ENCODE measurements at regions not wholly inside any gene's neighbourhood (a gene's known extent, or its start where the extent isn't known, plus 50 kb on each side); places are given as distances from the start of the nearest gene placed in this dataset.
"Not testable (repeated sequence)": the region's sequence is repeated elsewhere in the genome, so short reads cannot be mapped to it uniquely, and the experiment has no call there.

DNA sequence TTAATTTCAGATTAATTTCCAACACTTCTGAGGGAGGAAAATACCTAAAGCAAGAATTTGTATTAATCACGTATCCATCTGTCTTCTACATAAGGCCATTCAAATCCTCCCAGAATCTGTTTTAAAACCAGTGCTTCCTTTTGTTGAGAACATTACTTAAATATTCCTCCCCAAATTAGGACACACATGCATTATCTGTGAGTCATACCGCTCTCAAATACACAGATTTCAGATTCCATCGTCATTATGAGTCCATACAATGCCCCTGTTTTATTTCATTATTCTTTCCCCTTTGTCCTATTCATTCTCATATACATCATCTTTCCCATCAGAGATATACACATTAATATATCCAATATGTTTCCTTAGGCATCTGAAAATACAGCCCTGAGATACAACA is 57.3 kb upstream of the PRSS12 start:
- no peak for DNase-seq

DNA sequence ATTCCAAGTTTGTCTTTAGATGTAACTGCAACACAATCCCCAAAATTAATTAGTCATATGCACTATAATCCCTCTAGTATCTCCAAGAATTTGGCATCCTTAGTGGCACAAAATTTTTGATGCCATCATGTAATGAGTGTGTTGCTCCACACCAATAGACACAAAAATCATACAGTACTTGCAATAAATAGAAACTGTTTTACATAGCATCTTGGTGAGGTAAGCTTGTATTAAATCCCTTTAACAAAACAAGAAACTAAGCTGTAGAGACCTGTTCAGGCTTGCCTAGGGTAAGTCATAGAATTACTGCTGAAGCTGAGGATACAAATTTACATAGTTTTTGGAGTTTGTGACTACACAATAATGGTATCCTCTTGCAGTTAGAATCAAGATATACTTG is 64.5 kb upstream of the PRSS12 start:
- DNase-seq: no peak

DNA sequence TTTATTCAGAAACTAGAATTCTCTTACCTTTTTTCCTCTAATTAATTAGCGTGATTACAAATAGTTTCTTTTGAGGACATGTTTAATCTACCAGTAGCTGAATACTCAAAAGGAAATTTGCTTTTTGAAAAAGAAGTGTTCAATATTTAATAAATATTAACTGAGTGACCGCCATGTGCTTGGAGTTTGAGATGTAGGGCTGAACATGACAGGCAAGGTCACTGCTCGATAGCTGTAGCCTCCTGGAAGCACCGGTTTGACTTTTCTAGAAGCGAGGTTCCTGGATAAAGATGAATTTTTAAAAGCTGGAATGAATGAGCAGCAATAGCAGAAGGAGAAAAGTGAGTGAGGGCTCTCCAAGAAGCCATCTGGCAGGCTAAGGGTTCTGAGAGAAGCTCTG is 65.0 kb upstream of the PRSS12 start:
- not testable (repeated sequence) for DNase-seq

DNA sequence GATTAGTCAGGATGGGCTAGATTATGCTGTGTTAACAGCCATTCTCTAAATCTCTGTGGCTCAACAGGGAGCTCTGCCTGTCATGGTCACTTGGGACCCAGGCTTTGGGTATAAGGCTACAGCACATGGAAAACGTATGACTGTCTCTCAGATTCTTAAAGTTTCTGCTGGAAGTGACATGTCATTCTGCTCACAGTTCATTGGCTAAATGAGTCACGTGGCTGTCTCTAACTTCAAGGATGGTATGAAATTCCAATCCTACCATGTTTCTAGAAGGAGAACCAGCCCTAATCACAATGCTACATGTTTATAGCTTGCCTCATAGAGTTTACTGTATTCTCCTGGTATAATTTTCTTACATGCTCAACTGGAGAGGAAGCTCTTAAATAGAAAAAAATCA is 65.6 kb upstream of the PRSS12 start:
- DNase-seq: not testable (repeated sequence)

DNA sequence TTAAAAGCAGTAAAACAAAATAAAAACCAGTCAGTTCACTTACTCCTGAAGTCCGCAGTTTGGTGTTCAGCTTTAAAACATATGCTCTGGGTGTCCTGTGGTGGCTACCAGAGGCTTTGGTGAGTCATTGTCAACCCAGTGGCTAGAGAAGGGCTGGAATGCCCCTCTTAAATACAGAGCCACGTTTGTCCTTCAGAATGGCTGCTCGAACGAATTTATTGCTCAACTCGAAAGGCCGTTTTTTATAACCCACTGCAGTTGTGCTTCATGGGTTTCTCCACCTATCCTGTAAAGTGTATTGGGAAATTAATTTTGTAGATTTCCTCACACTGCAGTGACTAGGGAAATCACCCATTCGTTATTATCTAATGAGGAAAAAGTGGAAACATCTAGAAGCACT is 66.8 kb upstream of the PRSS12 start:
- DNase-seq: not testable (repeated sequence)

DNA sequence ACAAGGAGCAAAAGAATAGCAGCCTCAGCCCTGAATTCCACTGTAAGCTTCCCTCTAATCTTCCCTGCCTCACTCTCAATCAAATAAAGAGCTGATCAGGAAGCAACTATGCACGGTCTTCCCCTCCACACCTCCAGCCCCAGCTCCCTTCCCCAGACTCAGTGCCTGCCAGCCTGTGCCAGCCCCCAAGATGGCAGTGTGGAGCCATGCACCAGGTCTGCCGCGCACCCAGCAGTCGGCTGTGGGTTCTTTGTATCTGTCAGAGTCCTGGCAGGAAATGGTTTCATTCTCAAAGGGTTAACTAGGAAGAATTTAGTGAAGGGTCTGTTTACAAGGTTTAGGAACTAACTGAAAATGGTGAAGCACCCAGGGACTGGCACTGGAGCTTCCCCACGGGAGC is 71.3 kb upstream of the PRSS12 start:
- peak; percentile 25 for DNase-seq

DNA sequence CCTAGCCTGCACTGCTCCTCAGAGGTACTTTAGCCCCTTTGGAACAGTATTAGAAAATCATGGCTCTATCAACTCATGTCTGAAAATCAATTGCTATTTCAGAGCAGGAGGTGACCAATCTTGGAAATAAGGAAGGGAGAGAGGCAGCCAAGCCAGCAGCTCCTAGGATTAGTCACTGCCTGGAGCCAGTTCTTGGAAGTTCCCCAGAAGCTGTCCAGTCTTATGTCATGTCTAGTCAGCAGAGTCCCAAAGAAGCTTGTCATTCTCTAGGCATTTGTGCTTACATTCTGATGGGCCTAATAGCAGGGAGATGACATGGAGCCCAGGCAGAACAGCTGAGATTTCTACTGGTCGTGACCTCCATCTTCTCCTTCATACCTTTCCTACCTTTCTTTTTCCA is 76.1 kb upstream of the PRSS12 start:
- not testable (repeated sequence) for DNase-seq

DNA sequence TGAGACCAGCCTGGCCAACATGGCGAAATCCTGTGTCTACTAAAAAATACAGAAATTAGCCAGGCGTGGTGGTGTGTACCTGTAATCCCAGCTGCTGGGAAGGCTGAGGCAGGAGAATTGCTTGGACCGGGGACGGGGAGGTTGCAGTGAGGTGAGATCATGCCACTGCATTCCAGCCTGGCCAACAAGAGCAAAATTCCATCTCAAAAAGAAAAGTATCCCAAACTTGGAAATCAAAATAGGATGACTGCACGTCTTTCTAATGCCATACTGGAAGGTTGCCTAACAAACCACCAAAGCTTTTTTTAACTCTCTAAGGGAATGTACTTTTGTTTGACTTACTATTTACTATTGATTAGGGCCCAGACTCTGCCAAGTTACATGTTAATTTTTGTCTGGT is 79.6 kb upstream of the PRSS12 start:
- DNase-seq: not testable (repeated sequence)

DNA sequence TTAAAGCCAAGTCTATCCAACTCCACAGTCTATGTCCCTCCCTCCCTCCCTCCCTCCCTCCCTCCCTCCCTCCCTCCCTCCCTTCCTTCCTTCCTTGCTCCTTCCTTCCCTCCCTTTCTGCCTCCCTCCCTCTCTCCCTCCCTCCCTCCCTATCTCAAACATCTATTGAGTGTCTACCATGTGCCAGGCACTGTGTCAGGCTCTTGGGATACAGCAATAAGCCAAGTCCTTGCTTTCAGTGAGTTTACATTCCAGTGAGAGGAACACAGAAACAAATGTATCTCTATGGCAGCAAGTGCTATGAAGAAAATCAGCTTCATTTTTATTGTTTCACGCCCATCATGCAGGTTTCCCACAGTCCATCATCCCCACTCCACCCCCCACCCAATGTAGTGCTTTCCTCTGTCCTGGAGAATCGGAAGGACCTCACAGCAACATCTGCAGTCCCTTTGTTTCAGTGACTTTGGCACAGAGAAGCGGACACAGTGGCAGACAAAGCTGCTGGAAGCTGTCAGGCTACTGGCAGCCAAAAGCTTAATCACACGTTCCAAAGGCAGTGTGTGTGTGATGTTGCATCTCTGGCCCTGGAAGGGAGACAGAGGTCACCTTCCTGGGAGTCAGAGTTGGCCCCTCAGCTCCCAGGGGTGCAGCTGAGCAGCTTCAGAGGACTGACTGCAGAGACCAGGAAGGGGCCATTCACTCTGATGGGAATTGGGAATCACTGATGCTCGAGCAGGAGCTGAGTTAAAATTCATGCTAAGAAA is 81.0 kb upstream of the PRSS12 start:
- DNase-seq: not testable (repeated sequence)

DNA sequence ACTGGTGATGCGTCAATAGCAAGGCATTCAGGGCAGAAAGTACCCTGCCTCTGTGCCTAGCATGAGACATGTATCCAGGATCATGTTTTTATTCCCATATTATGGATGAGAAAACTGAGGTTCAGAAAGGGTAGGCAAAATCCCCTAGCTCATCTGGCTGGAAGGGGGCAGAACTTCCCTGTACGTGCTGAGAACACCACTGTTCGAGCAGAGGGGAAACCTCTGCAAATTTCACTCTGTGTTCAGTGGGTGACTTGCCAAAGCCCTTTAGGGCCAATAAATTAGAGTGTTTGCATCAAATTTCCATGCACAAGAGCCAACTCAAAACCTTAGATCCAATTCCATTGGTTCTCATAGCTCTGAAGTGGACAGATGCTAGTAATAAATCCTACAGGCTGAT is 82.6 kb upstream of the PRSS12 start:
- not testable (repeated sequence) for DNase-seq

DNA sequence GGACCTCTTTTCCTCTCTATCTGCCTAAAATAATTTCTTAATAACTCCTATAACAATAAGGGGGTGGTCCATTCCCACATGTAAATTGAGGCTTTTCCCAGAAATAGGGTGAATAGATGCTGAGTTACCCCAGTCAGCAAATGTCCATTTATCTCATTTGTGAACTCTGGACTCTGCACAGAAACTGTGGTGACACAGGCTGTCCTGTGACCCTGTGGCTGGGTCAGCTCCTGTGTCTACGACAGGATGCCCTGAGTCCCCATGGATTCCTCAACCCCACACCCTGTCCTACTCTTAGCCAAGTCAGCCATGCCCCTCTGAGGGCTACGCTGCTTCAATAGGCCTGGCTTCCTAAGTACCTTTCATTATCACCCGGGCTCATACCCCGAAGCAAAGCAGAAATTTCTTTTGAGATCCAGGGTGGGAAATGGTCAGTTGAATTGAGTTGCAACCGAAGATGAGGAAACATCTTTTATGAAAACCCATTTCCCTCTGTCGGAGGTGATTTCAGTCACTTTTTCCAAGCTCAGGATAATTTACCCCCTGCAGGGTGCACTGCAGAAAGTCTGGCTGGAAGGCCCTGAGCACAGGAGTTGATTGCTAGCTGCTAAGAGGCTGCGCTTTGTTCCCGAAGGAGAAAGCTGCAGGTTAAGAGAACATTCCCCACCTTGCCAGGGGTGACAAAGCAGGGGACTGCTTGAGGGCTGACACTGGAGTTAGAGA is 89.5 kb upstream of the PRSS12 start:
- DNase-seq: not testable (repeated sequence)

DNA sequence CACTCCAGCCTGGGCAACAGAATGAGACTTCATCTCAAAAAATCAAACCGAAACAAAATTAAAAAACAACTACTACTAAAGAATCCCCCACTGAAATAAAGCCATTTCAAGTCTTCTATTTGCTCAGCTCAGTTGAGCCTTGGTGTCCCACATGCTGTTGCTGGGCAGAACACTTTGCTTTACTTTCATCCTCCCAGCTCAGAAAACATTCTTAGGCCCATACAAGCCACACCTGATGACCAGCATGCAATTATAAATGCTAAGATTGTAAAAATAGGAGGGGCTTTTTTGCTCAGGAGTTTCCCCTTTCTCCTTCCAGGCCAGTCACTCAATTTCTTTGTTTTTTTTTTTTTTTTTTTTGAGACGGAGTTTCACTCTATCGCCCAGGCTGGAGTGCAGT is 94.6 kb upstream of the PRSS12 start:
- not testable (repeated sequence) for DNase-seq

DNA sequence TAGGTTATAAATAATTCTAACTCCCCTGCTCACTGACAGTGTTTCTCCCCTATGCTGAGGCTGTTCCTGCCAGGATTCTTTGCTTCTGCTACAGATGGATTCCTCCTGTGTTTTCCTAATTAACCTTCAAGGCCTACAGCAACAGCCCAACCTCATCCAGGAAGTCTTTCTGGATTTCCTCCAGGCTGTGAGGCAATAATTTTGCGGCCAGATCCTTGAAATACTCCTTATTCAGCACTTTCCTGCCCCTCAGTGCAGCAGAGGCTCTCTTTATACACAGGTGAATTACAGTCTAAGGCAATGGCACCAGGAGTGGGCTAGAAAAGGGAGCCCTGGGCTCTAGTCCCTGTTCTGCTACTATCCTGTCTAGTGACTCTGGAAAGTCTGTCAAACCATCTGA is 102.1 kb upstream of the PRSS12 start:
- DNase-seq: not testable (repeated sequence)

DNA sequence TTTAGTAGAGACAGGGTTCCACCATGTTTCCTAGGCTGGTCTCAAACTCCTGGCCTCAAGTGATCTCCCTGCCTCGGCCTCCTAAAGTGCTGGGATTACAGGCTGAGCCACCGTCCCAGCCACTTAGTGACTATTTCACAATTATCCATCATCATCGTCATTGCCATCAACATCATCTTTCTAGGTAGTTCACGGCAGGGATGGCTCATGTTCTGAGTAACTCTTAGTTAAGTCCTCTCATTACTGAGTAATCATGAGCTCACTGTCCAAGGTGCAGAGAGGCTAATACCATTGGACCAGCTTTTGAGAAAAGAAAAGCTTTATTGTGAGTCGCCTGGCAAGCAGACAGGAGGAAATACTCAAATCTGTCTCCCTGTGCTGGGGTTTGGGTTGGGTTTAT is 108.6 kb upstream of the PRSS12 start:
- DNase-seq: not testable (repeated sequence)

DNA sequence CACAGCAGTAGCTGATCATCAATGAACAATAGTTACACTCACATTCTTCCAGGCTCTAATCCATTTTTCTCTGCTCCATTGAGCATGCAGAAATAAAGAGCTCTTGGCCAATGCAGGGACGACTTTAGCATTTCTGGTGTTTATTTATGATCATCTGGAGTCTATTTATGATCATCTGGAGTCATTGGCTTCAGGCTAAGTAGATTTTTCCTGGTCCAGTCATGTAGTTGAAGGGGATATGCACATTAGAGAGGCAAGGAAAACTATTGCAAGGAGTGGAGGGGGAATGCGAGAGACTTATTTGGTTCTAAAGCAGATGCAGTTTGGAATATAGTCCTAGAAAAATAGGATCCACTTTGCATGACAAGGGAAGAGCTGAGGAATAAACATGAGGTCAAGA is 113.0 kb upstream of the PRSS12 start:
- DNase-seq: not testable (repeated sequence)

DNA sequence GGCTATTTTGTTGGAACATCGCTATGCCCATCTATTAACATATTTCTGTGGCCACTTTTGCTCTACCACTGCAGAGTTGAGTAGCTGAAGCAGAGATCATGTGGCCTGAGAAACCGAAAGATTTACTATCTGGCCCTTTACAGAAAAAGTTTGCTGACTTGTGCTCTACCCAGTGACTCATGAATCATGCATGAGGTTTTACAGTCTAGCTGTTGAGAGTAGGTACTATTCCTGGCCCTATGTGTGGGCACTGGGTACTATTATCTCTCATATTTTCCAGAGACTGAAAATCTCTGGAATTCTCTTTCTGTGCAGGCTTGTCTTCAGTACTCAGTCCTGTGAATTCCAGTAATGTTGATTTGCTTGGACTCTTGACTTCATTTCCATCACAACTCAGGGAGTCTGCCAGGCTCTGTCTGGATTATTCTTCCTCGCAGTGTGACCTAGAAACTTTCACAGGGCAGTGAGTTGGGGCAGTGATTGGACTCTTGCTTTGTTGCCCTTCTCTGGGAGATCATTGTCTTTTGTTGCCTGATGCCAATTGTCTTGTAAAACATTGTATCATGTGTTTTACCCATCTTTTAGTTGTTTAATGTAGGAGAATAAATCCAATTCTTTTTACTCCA is 121.3 kb upstream of the PRSS12 start:
- not testable (repeated sequence) for DNase-seq

DNA sequence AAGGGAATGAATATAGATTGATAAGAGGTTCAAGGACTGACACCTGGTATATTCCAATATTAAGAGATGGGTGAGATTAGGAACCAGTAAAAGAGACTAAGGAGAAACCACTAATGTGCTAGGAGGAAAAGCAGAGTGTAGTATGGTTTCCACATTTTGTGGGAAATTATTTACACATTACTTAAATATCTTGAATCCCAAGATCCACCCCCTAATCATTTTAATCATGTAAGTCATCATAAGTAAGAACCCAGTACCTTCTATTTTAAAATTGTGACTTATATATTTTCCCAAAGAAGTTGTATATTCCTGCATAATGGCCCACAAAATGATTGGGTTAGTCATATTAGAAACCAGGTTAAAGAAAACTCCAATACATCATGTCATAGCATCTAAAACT is 122.0 kb upstream of the PRSS12 start:
- not testable (repeated sequence) for DNase-seq

DNA sequence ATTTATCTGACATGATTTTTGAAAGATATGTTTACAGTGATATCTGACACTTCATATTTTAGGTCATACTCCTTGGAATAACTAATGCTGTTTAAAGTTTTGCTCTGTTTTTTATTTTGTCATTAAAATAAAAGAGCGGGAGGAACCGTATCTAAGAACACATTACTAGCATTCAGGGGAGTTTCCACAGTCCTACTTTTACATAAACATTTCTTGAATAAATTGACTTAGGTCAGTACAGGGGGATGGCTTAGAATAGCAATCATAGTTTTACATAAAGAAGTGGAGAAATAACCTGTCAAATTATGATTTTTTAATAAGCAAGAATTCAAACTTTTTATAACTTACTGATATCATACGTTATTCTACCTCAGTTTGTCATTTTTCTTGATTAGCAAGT is 123.1 kb upstream of the PRSS12 start:
- DNase-seq: not testable (repeated sequence)

DNA sequence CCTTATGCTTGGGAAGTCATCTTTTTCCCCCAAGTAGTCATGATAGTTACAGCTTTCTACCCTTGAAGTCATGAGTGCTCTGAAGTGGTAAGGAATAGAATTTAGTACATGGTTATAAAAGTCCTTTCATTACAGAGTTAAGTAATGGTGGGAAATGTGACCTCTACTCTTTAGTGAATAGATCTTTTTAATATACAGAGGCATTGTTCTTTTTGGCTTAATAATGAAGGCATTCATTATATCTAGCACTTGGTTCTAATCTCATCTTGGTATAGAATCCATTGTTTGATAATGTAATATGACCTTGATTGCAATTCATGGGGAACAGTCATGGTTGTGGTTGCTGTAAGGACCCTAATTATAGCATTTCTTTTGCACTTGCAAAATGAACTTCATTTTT is 125.0 kb upstream of the PRSS12 start:
- not testable (repeated sequence) for DNase-seq

DNA sequence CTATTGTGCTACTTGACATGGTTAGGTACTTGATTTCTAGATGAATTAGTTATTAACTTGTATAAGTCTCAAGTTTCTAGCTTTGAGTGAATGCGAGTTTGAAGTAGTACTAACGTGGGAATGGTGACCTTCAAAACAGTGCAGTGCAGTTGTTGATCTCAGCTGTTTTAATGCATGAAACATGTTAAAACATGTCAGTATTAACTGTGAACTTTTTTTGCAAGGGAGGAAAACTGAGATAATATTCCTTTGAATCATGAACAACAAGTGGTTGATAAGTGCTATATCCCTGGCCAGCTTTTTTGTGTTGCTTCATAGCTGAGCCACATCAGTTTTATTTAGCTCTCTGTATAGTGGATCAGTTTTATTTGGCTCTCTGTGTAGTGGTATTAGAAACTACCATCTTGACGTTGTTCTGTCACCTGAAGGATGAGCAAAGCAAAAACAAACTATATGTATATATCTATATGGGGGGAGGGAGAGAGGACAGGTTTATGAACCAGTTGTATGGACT is 133.1 kb upstream of the PRSS12 start:
- DNase-seq: not testable (repeated sequence)

DNA sequence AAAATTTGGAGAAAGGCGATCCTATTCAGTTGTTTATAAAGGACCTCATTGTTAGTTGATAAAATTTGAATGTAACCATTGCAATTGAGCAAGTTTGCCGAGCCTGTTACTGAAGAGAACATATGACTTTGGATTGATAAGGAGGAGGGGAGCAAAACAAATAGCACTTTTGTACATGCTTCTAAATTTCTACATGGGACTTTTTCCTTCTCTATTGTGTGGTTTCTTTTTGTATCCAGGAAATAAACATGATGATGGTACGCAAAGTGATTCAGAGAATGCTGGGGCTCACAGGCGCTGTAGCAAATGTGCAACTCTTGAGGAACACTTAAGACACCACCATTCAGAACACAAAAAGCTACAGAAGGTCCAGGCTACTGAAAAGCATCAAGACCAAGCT is 140.2 kb upstream of the PRSS12 start:
- DNase-seq: not testable (repeated sequence)

DNA sequence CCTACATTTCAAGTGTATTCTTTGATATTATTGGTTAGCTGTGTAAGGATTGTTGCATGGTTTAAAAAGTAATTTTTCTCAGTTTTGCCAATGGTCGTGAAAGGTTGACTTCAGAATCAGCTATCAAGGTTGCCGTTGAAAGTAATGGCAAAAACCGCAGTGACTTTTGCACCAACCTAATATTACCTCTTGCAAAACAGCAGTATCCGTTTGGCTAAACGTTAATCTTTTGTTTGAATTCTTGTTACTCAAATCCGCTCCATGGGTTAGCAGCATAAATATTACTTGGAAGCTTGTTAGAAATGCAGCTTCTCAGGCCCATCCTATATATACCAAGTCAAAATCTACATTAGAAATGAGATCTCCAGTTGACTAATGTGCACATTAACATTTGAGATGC is 141.6 kb upstream of the PRSS12 start:
- not testable (repeated sequence) for DNase-seq

DNA sequence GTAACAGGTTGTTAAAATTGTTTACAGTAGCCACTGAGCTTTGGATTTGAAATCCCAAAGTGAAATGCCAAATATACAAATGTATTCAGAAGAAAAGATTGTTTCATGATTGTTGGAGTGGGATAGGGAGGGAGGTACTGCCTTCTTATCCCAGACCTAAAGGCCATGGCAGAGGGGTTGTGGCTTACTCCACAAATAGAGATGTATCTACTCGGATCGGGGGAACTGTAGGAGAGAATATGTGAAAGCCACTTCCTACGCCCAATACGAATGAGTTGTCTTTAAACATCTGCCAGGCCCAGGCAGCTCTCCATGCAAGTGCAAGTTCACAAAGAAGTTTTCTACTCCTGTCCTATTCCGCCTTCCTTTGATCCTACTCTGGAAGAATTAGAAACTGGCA is 150.2 kb upstream of the PRSS12 start:
- DNase-seq: not testable (repeated sequence)

DNA sequence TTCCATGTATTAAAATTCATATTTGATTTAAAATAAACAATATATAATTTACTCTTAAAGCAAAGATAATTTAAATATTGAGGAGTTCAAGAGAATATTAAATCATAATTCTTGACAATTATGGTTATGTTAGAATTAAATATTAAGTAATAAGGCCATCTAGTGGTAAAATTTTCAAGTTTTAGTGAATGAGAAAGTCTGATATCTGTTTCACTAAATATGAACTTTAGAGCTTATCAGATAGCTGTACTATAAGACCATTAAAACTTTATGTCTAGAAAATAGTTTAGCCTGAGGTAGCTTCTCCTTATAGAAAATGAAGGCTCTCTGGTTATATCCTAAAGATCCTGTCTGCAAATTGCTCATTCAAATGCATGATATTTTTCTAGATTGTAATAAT is 152.1 kb upstream of the PRSS12 start:
- not testable (repeated sequence) for DNase-seq

Measured in activated T-cell treated with anti-CD3 and anti-CD28 coated beads, Interleukin-2, amount 50 U/mL, for 1 hour (primary cell).